A673 (cell line): ENCODE measurements at regions not wholly inside any gene's neighbourhood (a gene's known extent, or its start where the extent isn't known, plus 50 kb on each side); places are given as distances from the start of the nearest gene placed in this dataset.

Source experiments
- EZH2 ChIP-seq: fragments of 200-600 bp; sonication (generic); IDR thresholded peaks from 2 replicates; pipeline ENCODE4 v1.6.1; 2017; ENCODE audit warnings: borderline replicate concordance, low read depth, mild to moderate bottlenecking, mixed read lengths, antibody characterized with exemption, low read length; ENCODE audit not compliant: poor library complexity, severe bottlenecking
- TF ChIP-seq, protein P1 (sequence below): fragments of 300-800, 200-600 bp; sonication (generic); conservative IDR thresholded peaks from 2 replicates; pipeline ENCODE4 v1.5.1; 2017; ENCODE audit warnings: low read depth, mild to moderate bottlenecking, antibody characterized with exemption, low read length, moderate library complexity, mixed read lengths

GRCh38 chr1:208318150-208318734 lies 74.1 kb upstream of the PLXNA2 start:
- TF ChIP-seq, protein P1, sequence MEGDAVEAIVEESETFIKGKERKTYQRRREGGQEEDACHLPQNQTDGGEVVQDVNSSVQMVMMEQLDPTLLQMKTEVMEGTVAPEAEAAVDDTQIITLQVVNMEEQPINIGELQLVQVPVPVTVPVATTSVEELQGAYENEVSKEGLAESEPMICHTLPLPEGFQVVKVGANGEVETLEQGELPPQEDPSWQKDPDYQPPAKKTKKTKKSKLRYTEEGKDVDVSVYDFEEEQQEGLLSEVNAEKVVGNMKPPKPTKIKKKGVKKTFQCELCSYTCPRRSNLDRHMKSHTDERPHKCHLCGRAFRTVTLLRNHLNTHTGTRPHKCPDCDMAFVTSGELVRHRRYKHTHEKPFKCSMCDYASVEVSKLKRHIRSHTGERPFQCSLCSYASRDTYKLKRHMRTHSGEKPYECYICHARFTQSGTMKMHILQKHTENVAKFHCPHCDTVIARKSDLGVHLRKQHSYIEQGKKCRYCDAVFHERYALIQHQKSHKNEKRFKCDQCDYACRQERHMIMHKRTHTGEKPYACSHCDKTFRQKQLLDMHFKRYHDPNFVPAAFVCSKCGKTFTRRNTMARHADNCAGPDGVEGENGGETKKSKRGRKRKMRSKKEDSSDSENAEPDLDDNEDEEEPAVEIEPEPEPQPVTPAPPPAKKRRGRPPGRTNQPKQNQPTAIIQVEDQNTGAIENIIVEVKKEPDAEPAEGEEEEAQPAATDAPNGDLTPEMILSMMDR = no peak
- TF ChIP-seq EZH2 = no peak
